Transverse colon (tissue), 3 donors: ENCODE measurements at regions not wholly inside any gene's neighbourhood (a gene's known extent, or its start where the extent isn't known, plus 50 kb on each side); places are given as distances from the start of the nearest gene placed in this dataset.

ENCODE experiments used
- CTCF ChIP-seq, 5 experiments: fragments of 200-600 bp in 3 of 5; fragments of 450-650 bp in 2 of 5; sonication (generic) in 3 of 5; IDR thresholded peaks; 1 replicate in 2 of 5; 2 replicates in 3 of 5; pipeline ENCODE4 v1.5.1; 2016 to 2017; ENCODE audit warnings: antibody characterized with exemption in 5 of 5, inconsistent platforms in 3 of 5, mild to moderate bottlenecking in 2 of 5, moderate library complexity in 1 of 5
- EP300 ChIP-seq: sonication (generic); formaldehyde crosslinking; IDR thresholded peaks from one replicate; pipeline ENCODE4 v1.6.1; 2017; ENCODE audit warnings: antibody characterized with exemption, low read depth
- POLR2A ChIP-seq: fragments of 450-650 bp; IDR thresholded peaks from one replicate; pipeline ENCODE4 v1.6.1; 2016; ENCODE audit warnings: antibody characterized with exemption, mild to moderate bottlenecking, moderate library complexity

- TF ChIP-seq EP300 (no peak), POLR2A (no peak), CTCF (IDR thresholded peaks at IDR 0.05) (no peak)
Observed at GRCh38 chr19:46925548-46925950, 64.8 kb downstream of the ARHGAP35 start.
